ENCODE measurements at regions not wholly inside any gene's neighbourhood (a gene's known extent, or its start where the extent isn't known, plus 50 kb on each side); places are given as distances from the start of the nearest gene placed in this dataset.

- DNase-seq (ENCODE audit: insufficient read length, low spot score) (no peak), FAIRE-seq (no peak)
These were observed 280.6 kb upstream of the CLEC14A start for GRCh38 chr14:38536376-38537038.

GRCh38 chr14:38528582-38528981 lies 272.7 kb upstream of the CLEC14A start:
- FAIRE-seq (no peak), DNase-seq (ENCODE audit: insufficient read length, low spot score) (no peak)

GRCh38 chr14:38527502-38527878 lies 271.6 kb upstream of the CLEC14A start:
- DNase-seq (ENCODE audit: insufficient read length, low spot score) (no peak), FAIRE-seq (no peak)

GRCh38 chr14:38526826-38527501 lies 271.1 kb upstream of the CLEC14A start:
- FAIRE-seq: no peak

GRCh38 chr14:38524636-38525509 lies 269.0 kb upstream of the CLEC14A start:
- no peak for DNase-seq (ENCODE audit: insufficient read length, low spot score)
- FAIRE-seq: no peak

More at GRCh38 chr14:38526826-38527501, 271.1 kb upstream of the CLEC14A start:
- no peak for DNase-seq (ENCODE audit: insufficient read length, low spot score)

GRCh38 chr14:38522724-38523123 lies 266.8 kb upstream of the CLEC14A start:
- FAIRE-seq: no peak
- no peak for DNase-seq (ENCODE audit: insufficient read length, low spot score)

GRCh38 chr14:38521591-38521990 lies 265.7 kb upstream of the CLEC14A start:
- DNase-seq (ENCODE audit: insufficient read length, low spot score) (no peak), FAIRE-seq (no peak)

- DNase-seq (ENCODE audit: insufficient read length, low spot score): no peak
- no peak for FAIRE-seq
These were observed 261.5 kb upstream of the CLEC14A start for GRCh38 chr14:38517426-38517825.

GRCh38 chr14:38512236-38512635 lies 256.3 kb upstream of the CLEC14A start:
- no peak for DNase-seq (ENCODE audit: insufficient read length, low spot score)
- FAIRE-seq: no peak

GRCh38 chr14:38507299-38507698 lies 251.4 kb upstream of the CLEC14A start:
- FAIRE-seq (no peak), DNase-seq (ENCODE audit: insufficient read length, low spot score) (no peak)

- FAIRE-seq (no peak), DNase-seq (ENCODE audit: insufficient read length, low spot score) (no peak)
These were observed 250.0 kb upstream of the CLEC14A start for GRCh38 chr14:38505973-38506249.

- DNase-seq (ENCODE audit: insufficient read length, low spot score) (no peak), FAIRE-seq (no peak)
These were observed 249.5 kb upstream of the CLEC14A start for GRCh38 chr14:38505221-38505972.

GRCh38 chr14:38504175-38504574 lies 248.3 kb upstream of the CLEC14A start:
- FAIRE-seq (no peak), DNase-seq (ENCODE audit: insufficient read length, low spot score) (no peak)

- no peak for DNase-seq (ENCODE audit: insufficient read length, low spot score)
- no peak for FAIRE-seq
These were observed 246.3 kb upstream of the CLEC14A start for GRCh38 chr14:38502239-38502638.

GRCh38 chr14:38500125-38500524 lies 244.2 kb upstream of the CLEC14A start:
- FAIRE-seq: no peak
- DNase-seq (ENCODE audit: insufficient read length, low spot score): no peak

GRCh38 chr14:38496092-38496491 lies 240.2 kb upstream of the CLEC14A start:
- no peak for FAIRE-seq
- DNase-seq (ENCODE audit: insufficient read length, low spot score): no peak

- FAIRE-seq: no peak
These were observed 234.4 kb upstream of the CLEC14A start for GRCh38 chr14:38490273-38490672.

GRCh38 chr14:38485026-38485425 lies 229.1 kb upstream of the CLEC14A start:
- FAIRE-seq (no peak), DNase-seq (ENCODE audit: insufficient read length, low spot score) (no peak)

More at GRCh38 chr14:38490273-38490672, 234.4 kb upstream of the CLEC14A start:
- DNase-seq (ENCODE audit: insufficient read length, low spot score): no peak

GRCh38 chr14:38481952-38482678 lies 226.2 kb upstream of the CLEC14A start:
- no peak for FAIRE-seq
- DNase-seq (ENCODE audit: insufficient read length, low spot score): no peak

- no peak for DNase-seq (ENCODE audit: insufficient read length, low spot score)
- FAIRE-seq: no peak
These were observed 213.3 kb upstream of the CLEC14A start for GRCh38 chr14:38469156-38469555.

Measured in GM19239 (cell line).